ENCODE measurements at regions not wholly inside any gene's neighbourhood (a gene's known extent, or its start where the extent isn't known, plus 50 kb on each side); places are given as distances from the start of the nearest gene placed in this dataset.

GRCh38 chr1:29909962-29910361 lies 673.6 kb downstream of the PTPRU start:
- DNase-seq (ENCODE audit: low read depth, low spot score): no peak

GRCh38 chr1:29907596-29907995 lies 671.3 kb downstream of the PTPRU start:
- DNase-seq (ENCODE audit: low read depth, low spot score): no peak

GRCh38 chr1:29906927-29907326 lies 670.6 kb downstream of the PTPRU start:
- DNase-seq (ENCODE audit: low read depth, low spot score): no peak

GRCh38 chr1:29903548-29904166 lies 667.3 kb downstream of the PTPRU start:
- DNase-seq (ENCODE audit: low read depth, low spot score): no peak

- no peak for DNase-seq (ENCODE audit: low read depth, low spot score)
Observed at GRCh38 chr1:29901624-29902325, 665.5 kb downstream of the PTPRU start.

- DNase-seq (ENCODE audit: low read depth, low spot score): no peak
Observed at GRCh38 chr1:29900712-29901111, 664.4 kb downstream of the PTPRU start.

GRCh38 chr1:29900104-29900679 lies 663.9 kb downstream of the PTPRU start:
- DNase-seq (ENCODE audit: low read depth, low spot score): no peak

- DNase-seq (ENCODE audit: low read depth, low spot score): no peak
Observed at GRCh38 chr1:29896791-29897714, 660.7 kb downstream of the PTPRU start.

GRCh38 chr1:29896300-29896699 lies 660.0 kb downstream of the PTPRU start:
- no peak for DNase-seq (ENCODE audit: low read depth, low spot score)

- no peak for DNase-seq (ENCODE audit: low read depth, low spot score)
Observed at GRCh38 chr1:29895201-29895600, 658.9 kb downstream of the PTPRU start.

GRCh38 chr1:29894311-29894710 lies 658.0 kb downstream of the PTPRU start:
- no peak for DNase-seq (ENCODE audit: low read depth, low spot score)

- DNase-seq (ENCODE audit: low read depth, low spot score): no peak
Observed at GRCh38 chr1:29893806-29894205, 657.5 kb downstream of the PTPRU start.

- DNase-seq (ENCODE audit: low read depth, low spot score): no peak
Observed at GRCh38 chr1:29893046-29893723, 656.9 kb downstream of the PTPRU start.

GRCh38 chr1:29892247-29892646 lies 655.9 kb downstream of the PTPRU start:
- DNase-seq (ENCODE audit: low read depth, low spot score): no peak

- DNase-seq (ENCODE audit: low read depth, low spot score): no peak
Observed at GRCh38 chr1:29890201-29890959, 654.1 kb downstream of the PTPRU start.

GRCh38 chr1:29889776-29890175 lies 653.5 kb downstream of the PTPRU start:
- DNase-seq (ENCODE audit: low read depth, low spot score): no peak

- DNase-seq (ENCODE audit: low read depth, low spot score): no peak
Observed at GRCh38 chr1:29884740-29885139, 648.4 kb downstream of the PTPRU start.

- no peak for DNase-seq (ENCODE audit: low read depth, low spot score)
Observed at GRCh38 chr1:29883986-29884385, 647.7 kb downstream of the PTPRU start.

- DNase-seq (ENCODE audit: low read depth, low spot score): no peak
Observed at GRCh38 chr1:29883411-29883832, 647.1 kb downstream of the PTPRU start.

- no peak for DNase-seq (ENCODE audit: low read depth, low spot score)
Observed at GRCh38 chr1:29880556-29880955, 644.2 kb downstream of the PTPRU start.

GRCh38 chr1:29879217-29879616 lies 642.9 kb downstream of the PTPRU start:
- no peak for DNase-seq (ENCODE audit: low read depth, low spot score)

Data from iPS DF 19.7 (cell line).